ENCODE measurements at regions not wholly inside any gene's neighbourhood (a gene's known extent, or its start where the extent isn't known, plus 50 kb on each side); places are given as distances from the start of the nearest gene placed in this dataset.
"Not testable (repeated sequence)": the region's sequence is repeated elsewhere in the genome, so short reads cannot be mapped to it uniquely, and the experiment has no call there.

- no peak for DNase-seq (ENCODE audit: low read depth in 2 of 3, low spot score in 1 of 3)
These were observed 763.7 kb upstream of the CRIM1 start for GRCh38 chr2:35591886-35592285.

GRCh38 chr2:35585972-35586371 is 769.6 kb upstream of the CRIM1 start:
- DNase-seq (ENCODE audit: low read depth in 2 of 3, low spot score in 1 of 3) = no peak

- no peak for DNase-seq (ENCODE audit: low read depth in 2 of 3, low spot score in 1 of 3)
These were observed 772.9 kb upstream of the CRIM1 start for GRCh38 chr2:35582637-35583036.

- no peak for DNase-seq (ENCODE audit: low read depth in 2 of 3, low spot score in 1 of 3)
These were observed 774.6 kb upstream of the CRIM1 start for GRCh38 chr2:35580956-35581355.

GRCh38 chr2:35568574-35568973 is 787.0 kb upstream of the CRIM1 start:
- not testable (repeated sequence) for DNase-seq (ENCODE audit: low read depth in 2 of 3, low spot score in 1 of 3)

- DNase-seq (ENCODE audit: low read depth in 2 of 3, low spot score in 1 of 3) = no peak
These were observed 793.1 kb upstream of the CRIM1 start for GRCh38 chr2:35562488-35562887.

GRCh38 chr2:35548171-35548570 is 807.4 kb upstream of the CRIM1 start:
- no peak for DNase-seq (ENCODE audit: low read depth in 2 of 3, low spot score in 1 of 3)

- DNase-seq (ENCODE audit: low read depth in 2 of 3, low spot score in 1 of 3) = no peak
These were observed 810.3 kb upstream of the CRIM1 start for GRCh38 chr2:35545301-35545700.

- DNase-seq (ENCODE audit: low read depth in 2 of 3, low spot score in 1 of 3) = no peak
These were observed 816.8 kb upstream of the CRIM1 start for GRCh38 chr2:35538796-35539195.

GRCh38 chr2:35530615-35531135 is 824.9 kb upstream of the CRIM1 start:
- DNase-seq (ENCODE audit: low read depth in 2 of 3, low spot score in 1 of 3) = no peak

- no peak for DNase-seq (ENCODE audit: low read depth in 2 of 3, low spot score in 1 of 3)
These were observed 828.8 kb upstream of the CRIM1 start for GRCh38 chr2:35526741-35527140.

- no peak for DNase-seq (ENCODE audit: low read depth in 2 of 3, low spot score in 1 of 3)
These were observed 833.1 kb upstream of the CRIM1 start for GRCh38 chr2:35522450-35522849.

GRCh38 chr2:35510636-35511035 is 844.9 kb upstream of the CRIM1 start:
- no peak for DNase-seq (ENCODE audit: low read depth in 2 of 3, low spot score in 1 of 3)

- DNase-seq (ENCODE audit: low read depth in 2 of 3, low spot score in 1 of 3) = no peak
These were observed 847.0 kb upstream of the CRIM1 start for GRCh38 chr2:35508601-35509000.

GRCh38 chr2:35504419-35504818 is 851.2 kb upstream of the CRIM1 start:
- DNase-seq (ENCODE audit: low read depth in 2 of 3, low spot score in 1 of 3) = no peak

- DNase-seq (ENCODE audit: low read depth in 2 of 3, low spot score in 1 of 3) = no peak
These were observed 851.8 kb upstream of the CRIM1 start for GRCh38 chr2:35503738-35504199.

GRCh38 chr2:35503311-35503710 is 852.3 kb upstream of the CRIM1 start:
- no peak for DNase-seq (ENCODE audit: low read depth in 2 of 3, low spot score in 1 of 3)

- no peak for DNase-seq (ENCODE audit: low read depth in 2 of 3, low spot score in 1 of 3)
These were observed 854.5 kb upstream of the CRIM1 start for GRCh38 chr2:35501076-35501475.

GRCh38 chr2:35496022-35496421 is 859.6 kb upstream of the CRIM1 start:
- no peak for DNase-seq (ENCODE audit: low read depth in 2 of 3, low spot score in 1 of 3)

- no peak for DNase-seq (ENCODE audit: low read depth in 2 of 3, low spot score in 1 of 3)
These were observed 860.4 kb upstream of the CRIM1 start for GRCh38 chr2:35495182-35495581.

- not testable (repeated sequence) for DNase-seq (ENCODE audit: low read depth in 2 of 3, low spot score in 1 of 3)
These were observed 877.5 kb upstream of the CRIM1 start for GRCh38 chr2:35478121-35478520.

- DNase-seq (ENCODE audit: low read depth in 2 of 3, low spot score in 1 of 3) = no peak
These were observed 887.3 kb upstream of the CRIM1 start for GRCh38 chr2:35468245-35468644.

- DNase-seq (ENCODE audit: low read depth in 2 of 3, low spot score in 1 of 3) = no peak
These were observed 891.6 kb upstream of the CRIM1 start for GRCh38 chr2:35463805-35464596.

Data from stimulated activated CD4-positive, alpha-beta T cell treated with anti-CD3 and anti-CD28 coated beads, Interleukin-12 subunit alpha, Interleukin-12 subunit beta, amount 100 ng/mL, for 48 hours (primary cell).